GM18508 (cell line): ENCODE measurements at regions not wholly inside any gene's neighbourhood (a gene's known extent, or its start where the extent isn't known, plus 50 kb on each side); places are given as distances from the start of the nearest gene placed in this dataset.
A peak's percentile ranks its signal among the peaks of the same experiment; 100 is the strongest.
"Not testable (repeated sequence)": the region's sequence is repeated elsewhere in the genome, so short reads cannot be mapped to it uniquely, and the experiment has no call there.

ENCODE experiments used
- ATAC-seq: cut with Tn5 transposase; IDR thresholded peaks from one replicate; pipeline ENCODE4 v1.9.1; 2021; ENCODE audit warnings: moderate number of reproducible peaks; ENCODE audit not compliant: insufficient read depth, unreplicated experiment

GRCh38 chr13:81197483-81197882 is 856.6 kb upstream of the SPRY2 start:
- no peak for ATAC-seq

DNA sequence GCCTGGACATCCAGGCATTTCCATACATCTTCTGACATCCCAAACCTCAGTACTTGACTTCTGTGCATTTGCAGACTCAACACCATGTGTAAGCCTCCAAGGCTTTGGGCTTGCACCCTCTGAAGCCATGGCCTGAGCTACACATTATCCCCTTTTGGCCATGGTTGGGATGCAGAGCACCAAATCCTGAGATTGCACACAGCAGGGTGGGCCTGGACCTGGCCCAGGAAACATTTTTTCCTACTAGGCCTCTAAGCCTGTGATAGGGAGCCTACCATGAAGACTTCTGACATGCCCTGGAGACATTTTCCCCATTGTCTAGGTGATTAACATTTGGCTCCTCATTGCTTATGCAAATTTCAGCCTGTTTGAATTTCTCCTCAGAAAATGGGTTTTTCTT is 853.4 kb upstream of the SPRY2 start:
- ATAC-seq = no peak

GRCh38 chr13:81184556-81185265 is 843.8 kb upstream of the SPRY2 start:
- ATAC-seq = no peak

- ATAC-seq = no peak
Observed at GRCh38 chr13:81172603-81173002, 831.7 kb upstream of the SPRY2 start.

DNA sequence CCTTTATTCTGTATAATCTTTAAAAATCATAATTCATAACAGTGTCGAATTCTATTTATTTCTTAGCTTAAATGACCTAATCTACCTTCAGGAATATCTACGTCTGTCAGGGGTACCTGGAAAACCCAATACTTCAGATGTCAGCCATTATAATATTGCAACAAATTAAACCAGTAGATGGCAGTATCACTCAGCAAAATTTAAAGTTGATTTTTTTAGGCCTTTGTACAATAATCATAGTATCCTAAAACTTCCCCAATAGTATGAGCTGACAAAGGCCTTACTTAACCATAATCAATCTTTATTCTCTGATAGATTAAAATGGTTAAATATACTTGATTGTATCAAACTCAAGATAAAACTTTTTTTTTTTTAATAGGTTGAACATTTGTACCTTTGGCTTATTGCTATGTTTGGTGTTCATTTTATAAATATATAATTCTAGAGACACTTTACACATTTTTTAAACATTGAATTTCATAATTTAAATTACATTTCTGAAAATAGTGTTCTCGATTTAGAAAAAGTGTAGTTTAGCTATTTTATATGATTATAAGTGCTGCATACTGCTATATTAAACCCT is 830.2 kb upstream of the SPRY2 start:
- peak; percentile 68 for ATAC-seq

DNA sequence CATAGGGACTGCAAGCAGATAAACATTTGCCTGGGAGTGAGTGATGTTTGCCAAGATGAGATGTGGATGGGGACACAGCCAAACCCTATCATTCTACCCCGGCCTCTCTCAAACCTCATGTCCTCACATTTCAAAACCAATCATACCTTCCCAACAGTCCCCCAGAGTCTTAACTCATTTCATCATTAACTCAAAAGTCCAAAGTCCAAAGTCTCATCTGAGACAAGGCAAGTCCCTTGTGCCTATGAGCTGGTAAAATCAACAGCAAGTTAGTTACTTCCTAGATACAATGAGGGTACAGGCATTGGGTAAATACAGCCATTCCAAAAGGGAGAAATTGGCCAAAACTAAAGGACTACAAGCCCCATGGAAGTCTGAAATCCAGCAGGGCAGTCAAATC is 822.9 kb upstream of the SPRY2 start:
- ATAC-seq = not testable (repeated sequence)

GRCh38 chr13:81153478-81153877 is 812.6 kb upstream of the SPRY2 start:
- ATAC-seq = no peak

DNA sequence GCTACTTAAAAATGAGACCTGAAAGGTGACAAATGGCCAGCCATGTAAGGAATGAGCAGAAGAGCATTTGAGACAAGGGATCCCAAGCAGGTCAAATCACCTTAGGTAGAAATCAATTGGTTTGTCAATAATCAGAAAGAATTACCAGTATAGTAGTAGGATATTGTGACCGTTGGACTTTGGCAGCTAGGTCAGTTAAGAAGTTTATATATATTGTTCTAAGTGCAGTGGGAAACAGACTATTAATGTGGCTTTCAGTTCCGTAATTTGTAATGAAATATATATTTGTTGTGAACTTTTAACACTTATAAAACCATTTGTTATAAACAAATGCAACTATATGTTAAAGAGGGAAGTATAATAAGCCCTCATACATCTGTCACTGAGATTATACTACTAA is 807.9 kb upstream of the SPRY2 start:
- no peak for ATAC-seq

DNA sequence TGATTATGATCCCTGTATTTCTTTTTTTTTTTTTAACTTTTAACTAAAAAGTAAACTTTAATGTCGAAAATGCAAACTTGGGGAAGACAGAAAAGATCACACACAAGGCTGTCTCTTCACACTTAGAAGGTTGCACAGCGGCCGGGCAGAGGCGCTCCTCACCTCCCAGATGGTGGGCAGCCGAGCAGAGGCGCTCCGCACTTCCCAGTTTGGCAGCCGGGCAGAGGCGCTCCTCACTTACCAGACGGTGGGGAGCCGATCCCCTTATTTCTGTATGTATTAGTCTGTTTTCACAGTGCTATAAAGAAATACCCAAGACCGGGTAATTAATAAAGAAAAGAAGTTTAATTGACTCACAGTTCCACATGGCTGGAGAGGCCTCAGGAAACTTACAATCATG is 805.6 kb upstream of the SPRY2 start:
- not testable (repeated sequence) for ATAC-seq

- no peak for ATAC-seq
Observed at GRCh38 chr13:81142306-81142999, 801.5 kb upstream of the SPRY2 start.

DNA sequence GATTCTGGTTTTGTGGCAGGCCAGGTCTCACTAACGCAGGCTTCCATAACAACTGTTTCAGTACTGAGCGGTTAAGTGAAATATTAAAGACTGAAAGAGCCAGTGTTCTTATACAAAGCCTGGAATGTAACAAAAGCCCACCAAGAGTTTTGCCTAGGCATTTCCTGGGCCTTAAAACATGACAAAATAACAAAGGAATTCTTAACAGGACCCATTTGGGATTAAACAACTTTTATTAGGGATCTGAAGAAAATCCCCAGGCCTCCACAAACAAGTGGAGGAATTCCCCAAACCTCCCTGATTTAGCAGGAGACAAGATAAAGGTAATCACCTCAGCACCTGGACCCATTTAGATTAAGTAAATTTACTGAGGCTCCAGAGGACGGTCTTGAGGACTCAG is 799.7 kb upstream of the SPRY2 start:
- ATAC-seq = no peak

DNA sequence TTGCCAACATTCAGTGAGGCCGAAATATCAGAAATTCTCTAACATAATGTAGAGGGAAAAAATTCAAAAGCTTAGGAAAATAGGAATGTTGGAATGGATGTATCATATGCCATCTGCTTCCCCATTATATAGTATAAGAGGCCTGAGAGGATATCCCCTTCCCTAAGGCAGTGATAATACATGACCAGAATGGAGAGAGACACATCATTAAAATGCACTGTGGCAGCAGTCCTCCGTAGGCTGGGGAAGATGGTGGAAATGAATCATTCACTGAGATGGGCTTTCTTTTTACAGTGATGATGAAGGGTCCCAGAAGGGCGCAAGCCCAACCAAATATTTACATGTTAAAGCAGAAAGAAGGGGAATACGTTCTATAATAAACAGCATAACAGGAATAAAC is 799.1 kb upstream of the SPRY2 start:
- ATAC-seq = no peak

DNA sequence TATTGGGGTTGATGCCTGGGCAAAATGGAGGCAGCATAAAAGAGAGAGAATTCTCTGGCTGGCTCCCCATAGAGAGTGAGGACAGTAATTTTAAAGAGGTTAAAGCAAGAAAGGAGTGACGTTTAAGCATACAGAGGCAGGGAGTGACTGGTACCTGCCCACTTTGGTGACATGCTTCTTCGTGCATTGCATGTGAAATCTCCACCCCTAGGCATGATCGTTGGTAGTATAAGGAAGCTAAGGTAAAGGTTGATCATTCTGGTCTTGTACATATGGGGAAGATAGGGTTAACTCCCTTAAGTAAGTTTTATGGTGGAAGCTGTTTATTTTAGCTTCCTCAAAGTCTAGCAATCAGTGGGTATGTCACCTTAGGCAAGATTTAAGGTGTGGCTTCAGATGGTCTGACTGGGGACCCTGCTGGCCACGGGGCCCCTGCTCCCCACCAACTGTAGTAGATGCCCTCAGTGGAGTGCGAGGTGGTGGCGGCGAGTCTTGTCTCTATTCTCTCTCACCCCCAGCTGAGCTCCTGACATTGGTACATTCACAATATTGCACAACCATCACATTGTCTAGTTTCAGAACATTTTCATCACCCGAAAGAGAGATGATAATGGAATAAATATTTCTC is 797.5 kb upstream of the SPRY2 start:
- no peak for ATAC-seq

GRCh38 chr13:81133066-81133465 is 792.1 kb upstream of the SPRY2 start:
- ATAC-seq = no peak

- no peak for ATAC-seq
Observed at GRCh38 chr13:81117416-81117815, 776.5 kb upstream of the SPRY2 start.

DNA sequence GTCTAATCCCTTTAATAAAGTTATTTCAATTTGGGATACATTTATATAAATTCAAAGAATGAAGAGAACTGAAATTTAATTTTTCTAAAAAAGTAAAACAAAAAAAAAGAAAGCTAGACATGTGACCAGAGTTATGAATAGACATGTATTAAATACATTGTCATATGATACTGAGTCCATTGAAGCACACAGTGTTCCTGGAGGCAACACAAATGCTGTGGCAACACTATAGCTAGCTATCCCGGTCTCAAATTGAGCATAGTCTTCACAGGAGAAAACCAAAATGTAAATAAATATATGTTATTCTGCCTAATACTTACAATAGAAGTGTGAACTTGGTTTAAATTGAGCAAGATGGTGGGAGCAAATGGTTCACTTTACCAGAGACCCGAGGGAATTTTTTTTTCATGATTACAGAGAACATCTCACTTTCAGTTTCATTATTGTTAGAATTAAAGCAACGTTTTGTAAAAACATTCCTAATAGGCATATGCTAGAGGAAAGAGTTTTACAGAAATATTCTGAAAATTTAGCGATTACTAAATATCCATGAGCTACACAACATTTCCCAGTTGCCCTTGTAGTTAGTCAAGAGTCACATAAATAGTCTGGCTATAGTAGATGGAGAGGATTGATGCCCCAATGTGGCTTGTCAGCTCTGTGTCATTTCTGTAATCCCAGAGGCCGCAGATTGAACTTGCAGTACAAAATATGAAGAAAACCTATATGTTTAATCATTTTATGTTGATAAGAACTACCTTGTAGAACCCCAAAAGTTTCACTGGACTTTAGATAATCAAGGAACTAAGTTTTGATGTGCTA is 775.7 kb upstream of the SPRY2 start:
- ATAC-seq = no peak

- no peak for ATAC-seq
Observed at GRCh38 chr13:81109026-81109425, 768.1 kb upstream of the SPRY2 start.

- no peak for ATAC-seq
Observed at GRCh38 chr13:81106348-81106747, 765.4 kb upstream of the SPRY2 start.

GRCh38 chr13:81104035-81104715 is 763.2 kb upstream of the SPRY2 start:
- ATAC-seq = no peak

GRCh38 chr13:81102066-81102465 is 761.1 kb upstream of the SPRY2 start:
- not testable (repeated sequence) for ATAC-seq
